ENCODE measurements at regions not wholly inside any gene's neighbourhood (a gene's known extent, or its start where the extent isn't known, plus 50 kb on each side); places are given as distances from the start of the nearest gene placed in this dataset.

- TF ChIP-seq EZH2phosphoT487 (IDR thresholded peaks at IDR 0.05; ENCODE audit: borderline replicate concordance, low read length): no peak
- TF ChIP-seq, protein P1, sequence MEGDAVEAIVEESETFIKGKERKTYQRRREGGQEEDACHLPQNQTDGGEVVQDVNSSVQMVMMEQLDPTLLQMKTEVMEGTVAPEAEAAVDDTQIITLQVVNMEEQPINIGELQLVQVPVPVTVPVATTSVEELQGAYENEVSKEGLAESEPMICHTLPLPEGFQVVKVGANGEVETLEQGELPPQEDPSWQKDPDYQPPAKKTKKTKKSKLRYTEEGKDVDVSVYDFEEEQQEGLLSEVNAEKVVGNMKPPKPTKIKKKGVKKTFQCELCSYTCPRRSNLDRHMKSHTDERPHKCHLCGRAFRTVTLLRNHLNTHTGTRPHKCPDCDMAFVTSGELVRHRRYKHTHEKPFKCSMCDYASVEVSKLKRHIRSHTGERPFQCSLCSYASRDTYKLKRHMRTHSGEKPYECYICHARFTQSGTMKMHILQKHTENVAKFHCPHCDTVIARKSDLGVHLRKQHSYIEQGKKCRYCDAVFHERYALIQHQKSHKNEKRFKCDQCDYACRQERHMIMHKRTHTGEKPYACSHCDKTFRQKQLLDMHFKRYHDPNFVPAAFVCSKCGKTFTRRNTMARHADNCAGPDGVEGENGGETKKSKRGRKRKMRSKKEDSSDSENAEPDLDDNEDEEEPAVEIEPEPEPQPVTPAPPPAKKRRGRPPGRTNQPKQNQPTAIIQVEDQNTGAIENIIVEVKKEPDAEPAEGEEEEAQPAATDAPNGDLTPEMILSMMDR (IDR thresholded peaks at IDR 0.05; ENCODE audit: low read depth, low read length, poor library complexity, severe bottlenecking): no peak
- Histone ChIP-seq H3F3A (ENCODE audit: control insufficient read depth, insufficient read depth) (no peaks in the 10 kb centered on the region), H3K27ac (ENCODE audit: low read depth, low read length) (no peak overlapping the region), H3K4me3 (ENCODE audit: low read length) (no peak overlapping the region), H3K9me3 (ENCODE audit: control insufficient read depth, insufficient read depth, low read length) (no peaks in the 10 kb centered on the region), H3K79me2 (ENCODE audit: control insufficient read depth, low read length) (no peaks in the 10 kb centered on the region), H3K4me2 (ENCODE audit: low read length) (no peak overlapping the region), H4K20me1 (ENCODE audit: control insufficient read depth, insufficient read depth, low read depth, low read length) (no peaks in the 10 kb centered on the region), H3K27me3 (ENCODE audit: control insufficient read depth, low read length) (0 out of 2 replicates have a peak, but pooled peaks cover 12% of the 10 kb centered on the region), H3K4me1 (ENCODE audit: control insufficient read depth, low read length) (no peaks in the 10 kb centered on the region), H3K36me3 (ENCODE audit: control insufficient read depth, low read length) (no peaks in the 10 kb centered on the region), H3K9me2 (replicated peaks; ENCODE audit: control insufficient read depth, low read length) (no peaks in the 10 kb centered on the region)
These were observed 94.9 kb downstream of the OGFRL1 start for GRCh38 chr6:71383476-71383875.

- Histone ChIP-seq H3K79me2 (ENCODE audit: control insufficient read depth, low read length) (no peaks in the 10 kb centered on the region), H3K9me2 (replicated peaks; ENCODE audit: control insufficient read depth, low read length) (no peaks in the 10 kb centered on the region), H3K4me1 (ENCODE audit: control insufficient read depth, low read length) (no peaks in the 10 kb centered on the region), H3F3A (ENCODE audit: control insufficient read depth, insufficient read depth) (no peaks in the 10 kb centered on the region), H4K20me1 (ENCODE audit: control insufficient read depth, insufficient read depth, low read depth, low read length) (no peaks in the 10 kb centered on the region), H3K27me3 (ENCODE audit: control insufficient read depth, low read length) (0 out of 2 replicates have a peak, but pooled peaks cover 10% of the 10 kb centered on the region), H3K4me2 (ENCODE audit: low read length) (no peak overlapping the region), H3K9me3 (ENCODE audit: control insufficient read depth, insufficient read depth, low read length) (no peaks in the 10 kb centered on the region), H3K4me3 (ENCODE audit: low read length) (no peak overlapping the region), H3K36me3 (ENCODE audit: control insufficient read depth, low read length) (no peaks in the 10 kb centered on the region), H3K27ac (ENCODE audit: low read depth, low read length) (no peak overlapping the region)
- no peak for TF ChIP-seq EZH2phosphoT487 (IDR thresholded peaks at IDR 0.05; ENCODE audit: borderline replicate concordance, low read length)
- TF ChIP-seq, protein P1 (IDR thresholded peaks at IDR 0.05; ENCODE audit: low read depth, low read length, poor library complexity, severe bottlenecking): peak; percentile 47
These were observed 95.4 kb downstream of the OGFRL1 start for GRCh38 chr6:71383901-71384489.

GRCh38 chr6:71385111-71385822, 96.7 kb downstream of the OGFRL1 start:
- Histone ChIP-seq H3K27ac (ENCODE audit: low read depth, low read length) (no peak overlapping the region), H3K4me2 (ENCODE audit: low read length) (no peak overlapping the region), H3K4me1 (ENCODE audit: control insufficient read depth, low read length) (no peaks in the 10 kb centered on the region), H3K27me3 (ENCODE audit: control insufficient read depth, low read length) (0 out of 2 replicates have a peak, but pooled peaks cover 9% of the 10 kb centered on the region), H3F3A (ENCODE audit: control insufficient read depth, insufficient read depth) (no peaks in the 10 kb centered on the region), H3K36me3 (ENCODE audit: control insufficient read depth, low read length) (no peaks in the 10 kb centered on the region), H3K9me3 (ENCODE audit: control insufficient read depth, insufficient read depth, low read length) (no peaks in the 10 kb centered on the region), H3K4me3 (ENCODE audit: low read length) (no peak overlapping the region), H4K20me1 (ENCODE audit: control insufficient read depth, insufficient read depth, low read depth, low read length) (no peaks in the 10 kb centered on the region), H3K9me2 (replicated peaks; ENCODE audit: control insufficient read depth, low read length) (no peaks in the 10 kb centered on the region), H3K79me2 (ENCODE audit: control insufficient read depth, low read length) (no peaks in the 10 kb centered on the region)
- no peak for TF ChIP-seq EZH2phosphoT487 (IDR thresholded peaks at IDR 0.05; ENCODE audit: borderline replicate concordance, low read length)
- TF ChIP-seq, protein P1 (IDR thresholded peaks at IDR 0.05; ENCODE audit: low read depth, low read length, poor library complexity, severe bottlenecking): no peak

Data from DOHH2 (cell line).